HG02884 (cell line): ENCODE measurements at regions not wholly inside any gene's neighbourhood (a gene's known extent, or its start where the extent isn't known, plus 50 kb on each side); places are given as distances from the start of the nearest gene placed in this dataset.
"Not testable (repeated sequence)": the region's sequence is repeated elsewhere in the genome, so short reads cannot be mapped to it uniquely, and the experiment has no call there.

Experiments
- ATAC-seq: cut with Tn5 transposase; IDR thresholded peaks from one replicate; pipeline ENCODE4 v1.9.1; 2021; ENCODE audit warnings: mild to moderate bottlenecking, moderate library complexity; ENCODE audit not compliant: unreplicated experiment

- no peak for ATAC-seq
Observed at GRCh38 chr5:30279237-30279636, 914.2 kb upstream of the CDH6 start.

GRCh38 chr5:30267026-30267425, 926.5 kb upstream of the CDH6 start:
- no peak for ATAC-seq

- no peak for ATAC-seq
Observed at GRCh38 chr5:30239331-30240022, 954.0 kb upstream of the CDH6 start.

- ATAC-seq: no peak
Observed at GRCh38 chr5:30237189-30237588, 956.3 kb upstream of the CDH6 start.

GRCh38 chr5:30209755-30210154, 983.7 kb upstream of the CDH6 start:
- no peak for ATAC-seq

- ATAC-seq: no peak
Observed at GRCh38 chr5:30197662-30198061, 995.8 kb upstream of the CDH6 start.

- ATAC-seq: no peak
Observed at GRCh38 chr5:30195036-30195435, 998.5 kb upstream of the CDH6 start.

GRCh38 chr5:30194595-30194994, 998.9 kb upstream of the CDH6 start:
- no peak for ATAC-seq

- no peak for ATAC-seq
Observed at GRCh38 chr5:30183795-30184194, 1009.7 kb upstream of the CDH6 start.

- no peak for ATAC-seq
Observed at GRCh38 chr5:30156156-30156555, 1037.3 kb upstream of the CDH6 start.

GRCh38 chr5:30152431-30152830, 1041.1 kb upstream of the CDH6 start:
- ATAC-seq: no peak

GRCh38 chr5:30150231-30150630, 1043.3 kb upstream of the CDH6 start:
- no peak for ATAC-seq

- no peak for ATAC-seq
Observed at GRCh38 chr5:30149526-30149925, 1044.0 kb upstream of the CDH6 start.

GRCh38 chr5:30147976-30148375, 1045.5 kb upstream of the CDH6 start:
- ATAC-seq: no peak

GRCh38 chr5:30144059-30144458, 1049.4 kb upstream of the CDH6 start:
- ATAC-seq: not testable (repeated sequence)

- no peak for ATAC-seq
Observed at GRCh38 chr5:30142432-30142831, 1051.1 kb upstream of the CDH6 start.

GRCh38 chr5:30121043-30121442, 1072.4 kb upstream of the CDH6 start:
- ATAC-seq: no peak

GRCh38 chr5:30117135-30117534, 1076.4 kb upstream of the CDH6 start:
- no peak for ATAC-seq

- no peak for ATAC-seq
Observed at GRCh38 chr5:30113542-30113941, 1079.9 kb upstream of the CDH6 start.

GRCh38 chr5:30112867-30113266, 1080.6 kb upstream of the CDH6 start:
- no peak for ATAC-seq

- no peak for ATAC-seq
Observed at GRCh38 chr5:30108051-30108450, 1085.4 kb upstream of the CDH6 start.

- no peak for ATAC-seq
Observed at GRCh38 chr5:30106596-30106995, 1086.9 kb upstream of the CDH6 start.

- no peak for ATAC-seq
Observed at GRCh38 chr5:30104872-30105596, 1088.5 kb upstream of the CDH6 start.
